SJSA1 (cell line): ENCODE measurements at regions not wholly inside any gene's neighbourhood (a gene's known extent, or its start where the extent isn't known, plus 50 kb on each side); places are given as distances from the start of the nearest gene placed in this dataset.

ENCODE experiments used
- DNase-seq, 2 experiments: peaks; one replicate each; pipeline ENCODE4 v3.0.0-alpha.2; 2015 to 2020; ENCODE audit warnings: low spot score in 2 of 2, low read depth in 1 of 2
- H3K27ac ChIP-seq: fragments of 250-450 bp; sonication (Bioruptor Pico); 2 replicates; pipeline ENCODE4 v1.5.1; 2020; ENCODE audit warnings: mild to moderate bottlenecking, moderate library complexity
- H3K27me3 ChIP-seq: fragments of 250-450 bp; sonication (Bioruptor Pico); replicated peaks from 2 replicates; pipeline ENCODE4 v1.5.1; 2020; ENCODE audit warnings: mild to moderate bottlenecking, moderate library complexity
- H3K36me3 ChIP-seq: fragments of 250-450 bp; sonication (Bioruptor Pico); 2 replicates; pipeline ENCODE4 v1.5.1; 2020; ENCODE audit warnings: mild to moderate bottlenecking
- H3K4me1 ChIP-seq: fragments of 250-450 bp; sonication (Bioruptor Pico); replicated peaks from 2 replicates; pipeline ENCODE4 v1.6.1; 2021; ENCODE audit warnings: mild to moderate bottlenecking
- H3K4me3 ChIP-seq: fragments of 250-450 bp; sonication (Bioruptor Pico); 2 replicates; pipeline ENCODE4 v1.5.1; 2020; ENCODE audit warnings: mild to moderate bottlenecking
- H3K9me3 ChIP-seq: fragments of 250-450 bp; sonication (Bioruptor Pico); replicated peaks from 2 replicates; pipeline ENCODE4 v1.5.1; 2020; ENCODE audit warnings: mild to moderate bottlenecking

DNA sequence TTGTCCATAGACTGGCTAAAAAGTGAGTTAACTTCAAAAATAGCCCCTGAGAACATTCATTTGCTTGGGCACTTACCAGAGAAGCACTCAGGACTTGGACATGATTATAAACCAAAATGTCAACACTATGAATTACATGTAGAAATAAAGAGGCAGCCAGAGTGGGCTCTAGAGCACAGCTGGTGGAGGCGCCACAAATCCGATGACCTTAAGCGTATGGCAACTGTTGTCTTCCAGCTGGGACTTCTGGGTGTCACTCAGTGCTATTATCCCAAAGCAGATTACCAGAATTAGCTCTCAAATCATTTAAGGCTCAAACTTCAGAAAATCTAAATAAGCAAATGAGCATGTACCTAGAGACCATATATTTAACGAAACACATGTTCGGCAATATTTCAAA, 1255.5 kb upstream of the SLC10A2 start:
- no peak for DNase-seq
- peaks cover 5% of the 10 kb centered on the region; the same call in 1 of the 2 replicates for H3K4me1 ChIP-seq
- H3K4me3 ChIP-seq = no peak overlapping the region

DNA sequence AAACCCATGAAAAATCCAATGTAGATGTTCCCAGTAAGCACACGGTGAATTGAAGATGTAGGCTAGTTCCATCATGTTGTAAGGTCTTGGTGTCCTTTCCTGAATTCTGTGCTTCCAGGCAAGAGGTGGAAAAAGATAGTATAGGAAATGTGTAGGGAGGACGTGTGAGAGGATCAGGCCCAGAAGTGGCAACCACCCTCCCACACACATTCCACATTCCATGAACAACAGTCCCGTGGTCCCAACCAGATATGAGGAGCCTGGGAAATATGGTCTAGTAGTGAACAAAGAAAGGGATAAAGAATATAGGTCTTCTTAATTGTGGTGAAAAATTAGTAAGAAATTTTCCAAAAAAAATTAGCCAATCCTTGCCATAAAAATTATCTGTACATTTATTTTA, 1254.2 kb upstream of the SLC10A2 start:
- no peak for DNase-seq
- Histone ChIP-seq H3K36me3 (no peaks in the 10 kb centered on the region), H3K27me3 (no peaks in the 10 kb centered on the region), H3K27ac (no peak overlapping the region), H3K4me1 (peaks cover 15% of the 10 kb centered on the region), H3K4me3 (no peak overlapping the region), H3K9me3 (no peaks in the 10 kb centered on the region)

More for the DNA sequence above, 1255.5 kb upstream of the SLC10A2 start:
- no peaks in the 10 kb centered on the region for H3K36me3 ChIP-seq
- no peaks in the 10 kb centered on the region for H3K9me3 ChIP-seq
- no peaks in the 10 kb centered on the region for H3K27me3 ChIP-seq
- no peak overlapping the region for H3K27ac ChIP-seq

DNA sequence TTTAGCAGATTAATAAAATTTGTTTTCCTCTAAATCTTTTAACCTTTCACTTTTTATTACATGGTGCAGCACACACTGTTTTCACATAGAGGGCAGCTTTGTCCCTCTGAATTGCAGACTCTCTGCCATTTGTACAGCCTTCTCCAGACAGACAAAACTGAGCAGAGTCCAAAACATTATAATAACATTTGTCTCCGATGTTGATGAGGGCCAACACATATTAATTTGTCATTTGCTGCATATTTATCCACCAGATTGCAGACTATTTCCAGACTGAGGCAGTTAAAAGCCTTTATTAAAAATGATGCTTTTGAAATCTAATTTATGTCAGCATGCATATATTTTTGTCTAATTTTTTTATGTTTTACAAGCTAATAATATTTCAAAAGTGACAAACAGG, 1251.9 kb upstream of the SLC10A2 start:
- H3K27ac ChIP-seq = 0 out of 2 replicates have a peak overlapping the region, but pooled peaks have one; percentile 4
- no peak overlapping the region for H3K4me3 ChIP-seq
- H3K4me1 ChIP-seq = peaks cover 31% of the 10 kb centered on the region
- DNase-seq = peak in 1 of 2 experiments; percentile 65
- H3K36me3 ChIP-seq = no peaks in the 10 kb centered on the region
- H3K9me3 ChIP-seq = peaks cover 9% of the 10 kb centered on the region
- no peaks in the 10 kb centered on the region for H3K27me3 ChIP-seq

DNA sequence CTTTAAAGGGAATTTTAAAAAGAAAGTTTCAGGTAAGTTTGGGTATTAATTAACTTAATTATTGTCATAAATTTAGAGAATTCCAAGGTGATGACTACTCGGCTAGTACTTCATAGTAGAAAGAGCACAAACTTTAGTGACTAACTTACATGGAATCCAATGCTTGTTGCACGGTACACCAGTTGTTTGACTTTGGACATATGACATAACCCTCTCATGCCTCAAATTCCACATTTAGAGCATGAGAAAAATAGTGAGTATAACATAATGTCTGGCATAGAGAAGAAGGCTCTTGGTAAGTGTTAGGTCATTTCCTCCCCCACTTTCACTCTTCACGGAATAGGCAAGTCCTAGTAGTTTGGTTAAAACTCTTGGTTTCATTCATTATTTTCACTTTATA, 1249.4 kb upstream of the SLC10A2 start:
- H3K27ac ChIP-seq = peak overlapping the region; percentile 91
- no peak overlapping the region for H3K4me3 ChIP-seq
- peaks cover 38% of the 10 kb centered on the region for H3K4me1 ChIP-seq
- no peaks in the 10 kb centered on the region for H3K36me3 ChIP-seq
- no peaks in the 10 kb centered on the region for H3K27me3 ChIP-seq
- DNase-seq = peak; percentile 86 to 99
- H3K9me3 ChIP-seq = peaks cover 9% of the 10 kb centered on the region

DNA sequence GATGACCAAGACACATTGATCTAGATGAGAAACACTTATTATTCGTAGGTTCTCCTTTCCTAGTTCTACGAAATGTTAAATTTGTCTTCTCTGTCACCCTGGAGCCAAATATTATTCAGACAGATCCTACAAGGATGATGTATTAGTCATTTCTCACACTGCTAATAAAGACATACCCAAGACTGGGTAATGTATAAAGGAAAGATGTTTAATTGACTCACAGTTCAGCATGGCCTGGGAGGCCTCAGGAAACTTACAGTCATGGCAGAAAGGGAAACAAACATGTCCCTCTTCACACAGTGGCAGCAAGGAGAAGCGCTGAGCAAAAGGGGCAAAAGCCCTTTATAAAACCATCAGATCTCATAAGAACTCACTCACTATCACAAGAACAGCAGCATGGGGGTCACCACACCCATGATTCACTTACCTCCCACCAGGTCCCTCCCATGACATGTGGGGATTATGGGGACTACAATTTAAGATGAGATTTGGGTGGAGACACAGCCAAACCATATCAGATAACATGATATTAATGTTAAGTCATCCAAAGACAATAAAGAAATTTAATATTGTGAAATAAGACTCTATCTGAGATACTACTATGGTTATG, 1248.8 kb upstream of the SLC10A2 start:
- Histone ChIP-seq H3K27me3 (no peaks in the 10 kb centered on the region), H3K27ac (peak overlapping the region; percentile 91), H3K9me3 (peaks cover 9% of the 10 kb centered on the region), H3K4me1 (peaks cover 38% of the 10 kb centered on the region), H3K36me3 (no peaks in the 10 kb centered on the region), H3K4me3 (no peak overlapping the region)
- DNase-seq = peak in 1 of 2 experiments; percentile 67

DNA sequence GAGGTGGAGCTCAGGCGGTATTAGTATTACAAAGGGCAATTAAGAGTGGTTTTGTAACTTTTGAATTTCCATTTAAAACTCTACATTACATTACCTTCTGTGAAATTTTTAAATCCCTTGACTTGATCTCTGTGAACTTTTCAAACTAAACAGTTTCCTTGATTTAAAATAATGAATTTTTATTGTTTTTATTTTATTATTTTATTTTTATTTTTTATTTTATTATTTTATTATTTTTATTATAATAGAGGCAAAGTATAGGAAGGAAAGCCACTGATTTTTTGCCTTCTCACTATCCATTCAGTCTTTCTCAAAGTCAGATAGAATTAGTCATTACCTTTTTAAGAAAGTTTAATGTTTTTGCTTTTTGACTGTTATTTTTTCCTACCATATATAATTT, 1248.1 kb upstream of the SLC10A2 start:
- DNase-seq = no peak
- Histone ChIP-seq H3K4me1 (peaks cover 38% of the 10 kb centered on the region), H3K27ac (peak overlapping the region; percentile 91), H3K36me3 (no peaks in the 10 kb centered on the region), H3K9me3 (peaks cover 9% of the 10 kb centered on the region), H3K4me3 (no peak overlapping the region), H3K27me3 (no peaks in the 10 kb centered on the region)

DNA sequence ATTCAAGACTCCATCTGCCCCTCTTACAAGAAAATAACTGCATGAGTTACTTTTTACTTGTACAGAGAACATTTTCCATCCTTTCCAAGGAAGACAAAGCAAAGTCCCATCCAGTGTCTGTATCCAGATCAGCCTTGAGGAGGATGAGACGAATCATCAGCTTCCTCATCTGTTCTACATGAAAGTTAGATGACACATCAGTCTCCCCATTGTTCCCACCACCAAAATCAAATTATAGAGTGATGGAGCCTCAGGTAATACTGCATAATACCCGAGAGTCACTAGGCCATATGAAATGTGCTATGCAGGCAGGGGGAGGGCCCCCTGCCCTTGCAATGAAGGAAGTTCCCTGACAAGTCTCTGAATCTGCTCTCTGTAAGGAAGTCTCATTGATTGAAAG, 1244.6 kb upstream of the SLC10A2 start:
- no peak overlapping the region for H3K27ac ChIP-seq
- peaks cover 26% of the 10 kb centered on the region for H3K4me1 ChIP-seq
- no peaks in the 10 kb centered on the region for H3K36me3 ChIP-seq
- no peak for DNase-seq
- no peaks in the 10 kb centered on the region for H3K27me3 ChIP-seq
- no peak overlapping the region for H3K4me3 ChIP-seq
- H3K9me3 ChIP-seq = peaks cover 9% of the 10 kb centered on the region

DNA sequence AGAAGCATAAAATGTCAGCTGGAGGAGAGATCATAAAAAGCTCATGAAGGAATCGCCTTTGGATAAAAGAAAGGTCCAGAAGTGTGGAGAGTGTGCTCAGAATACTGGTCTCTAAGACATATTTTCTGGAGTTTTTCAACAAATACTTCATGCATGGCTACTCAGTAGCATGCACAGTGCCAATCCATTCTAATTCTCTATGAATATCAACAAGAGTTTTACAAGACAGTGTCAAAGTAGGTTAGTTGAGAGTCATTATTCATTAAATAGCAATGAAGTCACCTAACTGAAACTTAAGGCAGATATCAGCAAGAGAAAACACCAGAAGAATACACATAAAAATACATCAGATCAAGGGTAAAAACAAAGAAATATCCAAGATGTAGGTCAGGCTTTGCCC, 1243.2 kb upstream of the SLC10A2 start:
- H3K27ac ChIP-seq = no peak overlapping the region
- no peaks in the 10 kb centered on the region for H3K36me3 ChIP-seq
- H3K9me3 ChIP-seq = peaks cover 5% of the 10 kb centered on the region; the same call in 1 of the 2 replicates
- no peaks in the 10 kb centered on the region for H3K27me3 ChIP-seq
- H3K4me3 ChIP-seq = no peak overlapping the region
- DNase-seq = no peak
- H3K4me1 ChIP-seq = peaks cover 14% of the 10 kb centered on the region

DNA sequence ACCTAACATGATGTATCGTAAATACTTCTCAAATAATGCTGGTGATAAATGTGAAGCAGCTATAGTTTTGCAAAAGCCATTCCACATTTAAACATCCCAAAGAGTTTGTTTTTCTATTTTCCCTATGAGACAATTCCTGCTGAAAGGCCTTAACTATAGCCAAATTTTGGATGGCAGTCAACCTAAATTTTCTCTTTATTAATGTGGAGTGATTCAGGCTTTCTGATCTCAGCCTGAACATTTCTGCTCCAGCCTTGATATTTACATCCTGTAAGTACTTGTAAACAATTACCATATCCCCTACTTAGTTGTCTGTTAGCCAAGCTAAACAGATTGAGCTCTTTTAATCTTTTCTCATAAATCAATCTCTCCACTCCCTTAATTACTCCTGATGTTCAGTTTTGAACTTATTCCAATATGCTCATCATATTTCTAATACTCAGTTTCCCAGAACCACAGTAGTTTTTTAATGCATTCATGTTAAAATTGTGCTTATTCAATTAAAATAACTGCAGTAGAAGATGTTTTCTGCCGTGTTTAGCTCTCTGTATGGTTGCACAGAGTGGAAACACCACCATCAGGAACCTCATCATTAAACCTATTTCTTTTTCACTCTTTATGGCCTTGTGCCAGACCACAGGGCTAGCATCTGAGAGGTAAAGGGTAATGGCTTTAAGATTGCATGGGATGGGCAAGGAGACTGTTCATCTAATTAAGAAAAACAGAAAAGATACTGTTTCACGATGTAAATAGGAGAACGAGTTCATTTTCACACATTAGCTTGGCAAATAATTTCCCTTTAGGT, 1235.2 kb upstream of the SLC10A2 start:
- no peaks in the 10 kb centered on the region for H3K27me3 ChIP-seq
- no peak overlapping the region for H3K4me3 ChIP-seq
- H3K36me3 ChIP-seq = no peaks in the 10 kb centered on the region
- H3K27ac ChIP-seq = no peak overlapping the region
- no peaks in the 10 kb centered on the region; the same call in 1 of the 2 replicates for H3K4me1 ChIP-seq
- H3K9me3 ChIP-seq = no peaks in the 10 kb centered on the region
- no peak for DNase-seq

DNA sequence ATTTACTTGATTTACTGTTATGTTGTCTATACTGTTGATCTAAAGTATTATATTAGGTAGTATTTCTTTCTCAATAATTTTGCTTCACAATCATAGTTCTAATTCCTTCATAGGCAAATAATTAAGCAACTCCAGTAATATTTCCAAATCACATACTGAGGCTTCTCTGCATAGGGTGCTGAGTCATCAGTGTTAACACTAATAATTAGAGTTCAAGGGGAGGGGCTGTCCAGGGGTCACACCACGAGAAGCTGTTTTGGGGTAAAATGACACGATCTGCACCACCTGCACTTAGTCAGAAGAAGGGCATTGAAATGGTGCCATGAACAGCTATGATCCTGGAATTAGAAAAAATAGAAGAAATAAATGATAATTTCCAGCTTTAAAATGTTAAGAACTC, 1230.9 kb upstream of the SLC10A2 start:
- H3K9me3 ChIP-seq = no peaks in the 10 kb centered on the region
- DNase-seq = no peak
- no peaks in the 10 kb centered on the region for H3K27me3 ChIP-seq
- H3K27ac ChIP-seq = no peak overlapping the region
- no peaks in the 10 kb centered on the region; the same call in 1 of the 2 replicates for H3K4me1 ChIP-seq
- no peaks in the 10 kb centered on the region for H3K36me3 ChIP-seq
- no peak overlapping the region for H3K4me3 ChIP-seq

DNA sequence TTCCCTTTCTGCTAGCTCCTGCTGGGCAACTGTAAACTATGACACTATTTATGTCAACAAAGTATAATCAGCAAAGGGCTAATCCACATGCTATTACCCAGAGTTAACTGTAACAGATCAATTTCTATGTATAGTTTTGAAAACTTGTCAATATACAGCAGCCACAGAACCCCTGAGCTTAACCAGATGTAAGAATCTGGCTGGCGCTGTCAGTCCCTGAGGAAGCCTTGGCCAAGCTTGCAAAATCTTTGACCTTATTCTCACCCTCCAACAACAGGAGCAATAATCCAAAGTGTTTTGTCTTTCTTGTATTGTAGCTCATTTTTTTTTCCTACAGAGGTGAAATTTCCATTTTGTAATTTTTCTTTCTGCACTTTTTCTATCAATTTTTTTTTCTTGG, 1230.1 kb upstream of the SLC10A2 start:
- no peak for DNase-seq
- no peak overlapping the region for H3K4me3 ChIP-seq
- H3K36me3 ChIP-seq = no peaks in the 10 kb centered on the region
- H3K9me3 ChIP-seq = no peaks in the 10 kb centered on the region
- H3K27me3 ChIP-seq = no peaks in the 10 kb centered on the region
- H3K4me1 ChIP-seq = no peaks in the 10 kb centered on the region; the same call in 1 of the 2 replicates
- no peak overlapping the region for H3K27ac ChIP-seq

DNA sequence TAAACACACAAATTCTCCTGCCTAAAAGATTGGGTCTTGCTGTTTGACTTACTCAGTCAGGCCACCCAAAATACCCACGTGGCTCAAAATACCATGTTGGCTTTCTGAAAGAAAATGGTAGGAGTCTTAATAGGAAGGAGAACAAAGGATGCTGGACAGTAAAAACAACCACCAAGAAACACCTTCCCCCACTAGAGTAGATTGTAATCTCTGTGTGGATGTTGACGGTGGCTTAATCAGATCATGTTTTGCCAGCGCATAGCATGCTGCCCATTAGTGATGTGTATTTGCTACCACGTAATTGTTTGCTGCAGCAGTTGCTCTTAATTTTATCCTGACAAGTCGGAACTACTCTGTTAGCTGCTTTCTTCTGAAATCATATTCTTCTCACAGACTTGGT, 1229.3 kb upstream of the SLC10A2 start:
- Histone ChIP-seq H3K27me3 (no peaks in the 10 kb centered on the region), H3K4me1 (no peaks in the 10 kb centered on the region), H3K27ac (no peak overlapping the region), H3K36me3 (no peaks in the 10 kb centered on the region), H3K4me3 (no peak overlapping the region), H3K9me3 (no peaks in the 10 kb centered on the region)
- no peak for DNase-seq

DNA sequence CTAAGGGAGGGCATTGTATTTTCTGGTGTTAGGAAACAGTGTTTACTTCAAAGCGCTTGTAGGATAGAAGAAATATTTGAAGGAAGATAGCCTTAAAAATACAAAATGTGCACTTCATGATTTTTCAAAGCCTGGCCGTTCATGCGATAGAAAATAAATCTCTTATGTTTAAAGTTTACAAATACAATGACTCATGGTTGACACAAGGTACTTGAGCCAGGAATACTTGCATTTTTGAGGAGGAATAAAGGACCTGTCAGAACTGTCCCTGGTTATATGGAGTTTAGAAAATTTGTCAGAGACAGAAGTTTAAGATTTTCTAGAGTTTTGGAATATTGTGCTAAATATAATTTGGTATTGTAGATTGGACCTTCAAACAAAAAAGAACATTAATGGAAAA, 1223.2 kb upstream of the SLC10A2 start:
- peaks cover 10% of the 10 kb centered on the region for H3K4me1 ChIP-seq
- DNase-seq = peak in 1 of 2 experiments; percentile 71
- H3K36me3 ChIP-seq = no peaks in the 10 kb centered on the region
- H3K27me3 ChIP-seq = no peaks in the 10 kb centered on the region
- H3K4me3 ChIP-seq = no peak overlapping the region
- H3K9me3 ChIP-seq = no peaks in the 10 kb centered on the region
- no peak overlapping the region for H3K27ac ChIP-seq

DNA sequence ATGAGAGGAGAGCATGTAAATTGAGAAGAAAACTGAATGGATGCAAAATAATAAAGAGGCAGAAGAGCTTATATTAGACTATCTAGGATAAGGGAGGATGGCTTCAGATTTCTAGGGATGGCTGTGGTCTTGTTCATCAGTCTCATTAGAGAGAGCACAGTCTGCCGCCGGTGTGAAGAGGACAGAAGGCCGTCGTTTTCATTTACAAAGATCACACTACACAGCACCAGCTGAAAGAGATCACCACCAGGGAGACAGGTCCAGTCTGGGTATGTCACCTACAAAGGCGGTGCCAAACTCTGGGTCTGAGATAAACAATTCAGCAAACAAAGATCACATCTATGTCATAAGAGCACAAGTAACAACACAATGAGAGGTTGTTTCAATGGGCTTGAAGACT, 1222.3 kb upstream of the SLC10A2 start:
- Histone ChIP-seq H3K36me3 (no peaks in the 10 kb centered on the region), H3K27me3 (no peaks in the 10 kb centered on the region), H3K4me3 (no peak overlapping the region), H3K4me1 (peaks cover 10% of the 10 kb centered on the region), H3K9me3 (no peaks in the 10 kb centered on the region), H3K27ac (no peak overlapping the region)
- no peak for DNase-seq
